Occipital lobe (tissue), 1 donor: ENCODE measurements at regions not wholly inside any gene's neighbourhood (a gene's known extent, or its start where the extent isn't known, plus 50 kb on each side); places are given as distances from the start of the nearest gene placed in this dataset.
"Not testable (repeated sequence)": the region's sequence is repeated elsewhere in the genome, so short reads cannot be mapped to it uniquely, and the experiment has no call there.

ENCODE experiments used
- DNase-seq: peaks from one replicate; lab custom pipeline; 2025; lab: John Stamatoyannopoulos, UW

- DNase-seq, result no peak
Observed at GRCh38 chr22:48071828-48072227, 1309.4 kb downstream of the TBC1D22A start.

GRCh38 chr22:48071305-48071704 is 1308.9 kb downstream of the TBC1D22A start:
- DNase-seq, result no peak

- no peak for DNase-seq
Observed at GRCh38 chr22:48070760-48071159, 1308.3 kb downstream of the TBC1D22A start.

GRCh38 chr22:48070083-48070482 is 1307.6 kb downstream of the TBC1D22A start:
- no peak for DNase-seq

- DNase-seq, result no peak
Observed at GRCh38 chr22:48069256-48069655, 1306.8 kb downstream of the TBC1D22A start.

- no peak for DNase-seq
Observed at GRCh38 chr22:48068323-48068885, 1306.0 kb downstream of the TBC1D22A start.

GRCh38 chr22:48065892-48066291 is 1303.4 kb downstream of the TBC1D22A start:
- no peak for DNase-seq

GRCh38 chr22:48061726-48062125 is 1299.3 kb downstream of the TBC1D22A start:
- DNase-seq, result no peak

GRCh38 chr22:48060266-48060665 is 1297.8 kb downstream of the TBC1D22A start:
- DNase-seq, result no peak

GRCh38 chr22:48059521-48059920 is 1297.1 kb downstream of the TBC1D22A start:
- not testable (repeated sequence) for DNase-seq

- no peak for DNase-seq
Observed at GRCh38 chr22:48057116-48057835, 1294.8 kb downstream of the TBC1D22A start.

- no peak for DNase-seq
Observed at GRCh38 chr22:48055827-48056226, 1293.4 kb downstream of the TBC1D22A start.

- no peak for DNase-seq
Observed at GRCh38 chr22:48055185-48055584, 1292.7 kb downstream of the TBC1D22A start.

GRCh38 chr22:48054596-48054995 is 1292.1 kb downstream of the TBC1D22A start:
- no peak for DNase-seq

- no peak for DNase-seq
Observed at GRCh38 chr22:48053973-48054372, 1291.5 kb downstream of the TBC1D22A start.

GRCh38 chr22:48053486-48053885 is 1291.0 kb downstream of the TBC1D22A start:
- DNase-seq, result no peak

GRCh38 chr22:48052621-48052890 is 1290.1 kb downstream of the TBC1D22A start:
- no peak for DNase-seq

- no peak for DNase-seq
Observed at GRCh38 chr22:48051796-48052620, 1289.6 kb downstream of the TBC1D22A start.

GRCh38 chr22:48050836-48051235 is 1288.4 kb downstream of the TBC1D22A start:
- DNase-seq, result no peak

- DNase-seq, result no peak
Observed at GRCh38 chr22:48049116-48049515, 1286.7 kb downstream of the TBC1D22A start.

- DNase-seq, result no peak
Observed at GRCh38 chr22:48047722-48048500, 1285.5 kb downstream of the TBC1D22A start.

- DNase-seq, result no peak
Observed at GRCh38 chr22:48045369-48045768, 1282.9 kb downstream of the TBC1D22A start.
